NOMO-1 (cell line): ENCODE measurements at regions not wholly inside any gene's neighbourhood (a gene's known extent, or its start where the extent isn't known, plus 50 kb on each side); places are given as distances from the start of the nearest gene placed in this dataset.
A peak's percentile ranks its signal among the peaks of the same experiment; 100 is the strongest.

ENCODE experiments used
- DNase-seq, 2 experiments: peaks; one replicate each; lab custom pipeline; 2025; ENCODE audit not compliant: unreplicated experiment in 2 of 2; lab: John Stamatoyannopoulos, UW

- DNase-seq, result no peak
These were observed 447.1 kb downstream of the TXNL1 start for GRCh38 chr18:56191334-56191733.

- no peak for DNase-seq
These were observed 448.8 kb downstream of the TXNL1 start for GRCh38 chr18:56189615-56190014.

- DNase-seq, result no peak
These were observed 449.7 kb downstream of the TXNL1 start for GRCh38 chr18:56188529-56189275.

- no peak for DNase-seq
These were observed 452.1 kb downstream of the TXNL1 start for GRCh38 chr18:56186319-56186718.

- no peak for DNase-seq
These were observed 453.3 kb downstream of the TXNL1 start for GRCh38 chr18:56185126-56185525.

GRCh38 chr18:56176751-56177150, 461.6 kb downstream of the TXNL1 start:
- no peak for DNase-seq

GRCh38 chr18:56175330-56176001, 462.9 kb downstream of the TXNL1 start:
- DNase-seq, result peak in 1 of 2 experiments; percentile 5

GRCh38 chr18:56173542-56174220, 464.7 kb downstream of the TXNL1 start:
- no peak for DNase-seq

GRCh38 chr18:56172527-56172926, 465.9 kb downstream of the TXNL1 start:
- DNase-seq, result no peak

GRCh38 chr18:56171848-56172247, 466.5 kb downstream of the TXNL1 start:
- no peak for DNase-seq

- peak in 1 of 2 experiments; percentile 43 for DNase-seq
These were observed 470.2 kb downstream of the TXNL1 start for GRCh38 chr18:56168049-56168781.

GRCh38 chr18:56167366-56167765, 471.0 kb downstream of the TXNL1 start:
- DNase-seq, result no peak

- no peak for DNase-seq
These were observed 471.5 kb downstream of the TXNL1 start for GRCh38 chr18:56166914-56167313.

- no peak for DNase-seq
These were observed 472.6 kb downstream of the TXNL1 start for GRCh38 chr18:56165601-56166355.

GRCh38 chr18:56162311-56163265, 475.8 kb downstream of the TXNL1 start:
- DNase-seq, result peak; percentile 73 to 93

GRCh38 chr18:56161566-56162260, 476.7 kb downstream of the TXNL1 start:
- DNase-seq, result peak; percentile 8 to 42

GRCh38 chr18:56158676-56159075, 479.7 kb downstream of the TXNL1 start:
- no peak for DNase-seq

GRCh38 chr18:56157541-56157940, 480.9 kb downstream of the TXNL1 start:
- DNase-seq, result no peak
